ENCODE measurements at regions not wholly inside any gene's neighbourhood (a gene's known extent, or its start where the extent isn't known, plus 50 kb on each side); places are given as distances from the start of the nearest gene placed in this dataset.

DNA sequence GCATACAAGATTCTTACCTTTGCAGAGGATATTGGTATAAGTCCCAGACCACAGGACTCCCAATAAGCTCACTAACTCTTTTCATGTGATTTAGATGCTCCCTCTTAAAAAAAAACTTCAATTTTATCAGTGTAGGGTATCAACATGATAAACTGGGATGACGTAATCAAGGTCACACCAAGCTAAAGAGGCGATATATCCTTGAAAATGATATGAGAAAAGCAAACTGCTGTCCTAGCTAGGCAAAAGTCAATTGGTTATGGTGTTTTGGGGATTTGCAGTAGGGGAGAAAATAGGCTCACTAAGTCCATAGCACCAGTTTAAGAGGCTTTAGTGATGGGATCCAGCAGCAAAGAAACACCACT, 354.4 kb downstream of the DIRAS2 start:
- H2AFZ ChIP-seq (ENCODE audit: low read length), result no peak overlapping the region
- H3K79me2 ChIP-seq (ENCODE audit: insufficient read depth, low read length), result no peaks in the 10 kb centered on the region
- no peaks in the 10 kb centered on the region for H3K36me3 ChIP-seq (ENCODE audit: insufficient read depth, low read length)
- no peak for DNase-seq (ENCODE audit: insufficient read length, low spot score, missing footprints)
- no peak overlapping the region for H3K27ac ChIP-seq (ENCODE audit: low read depth, low read length)
- H3K4me1 ChIP-seq (ENCODE audit: insufficient read depth, low read length), result no peaks in the 10 kb centered on the region
- TF ChIP-seq, protein P1, sequence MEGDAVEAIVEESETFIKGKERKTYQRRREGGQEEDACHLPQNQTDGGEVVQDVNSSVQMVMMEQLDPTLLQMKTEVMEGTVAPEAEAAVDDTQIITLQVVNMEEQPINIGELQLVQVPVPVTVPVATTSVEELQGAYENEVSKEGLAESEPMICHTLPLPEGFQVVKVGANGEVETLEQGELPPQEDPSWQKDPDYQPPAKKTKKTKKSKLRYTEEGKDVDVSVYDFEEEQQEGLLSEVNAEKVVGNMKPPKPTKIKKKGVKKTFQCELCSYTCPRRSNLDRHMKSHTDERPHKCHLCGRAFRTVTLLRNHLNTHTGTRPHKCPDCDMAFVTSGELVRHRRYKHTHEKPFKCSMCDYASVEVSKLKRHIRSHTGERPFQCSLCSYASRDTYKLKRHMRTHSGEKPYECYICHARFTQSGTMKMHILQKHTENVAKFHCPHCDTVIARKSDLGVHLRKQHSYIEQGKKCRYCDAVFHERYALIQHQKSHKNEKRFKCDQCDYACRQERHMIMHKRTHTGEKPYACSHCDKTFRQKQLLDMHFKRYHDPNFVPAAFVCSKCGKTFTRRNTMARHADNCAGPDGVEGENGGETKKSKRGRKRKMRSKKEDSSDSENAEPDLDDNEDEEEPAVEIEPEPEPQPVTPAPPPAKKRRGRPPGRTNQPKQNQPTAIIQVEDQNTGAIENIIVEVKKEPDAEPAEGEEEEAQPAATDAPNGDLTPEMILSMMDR (IDR thresholded peaks at IDR 0.05; ENCODE audit: extremely low read depth, low read depth, low read length), result no peak
- no peaks in the 10 kb centered on the region for H3K9me3 ChIP-seq (ENCODE audit: low read depth, low read length)
- H4K20me1 ChIP-seq (ENCODE audit: insufficient read depth, low read length), result no peaks in the 10 kb centered on the region
- no peak overlapping the region for H3K4me2 ChIP-seq (ENCODE audit: insufficient read depth, low read length)
- H3K4me3 ChIP-seq (ENCODE audit: insufficient read depth, low read length), result no peak overlapping the region
- H3K27me3 ChIP-seq (ENCODE audit: insufficient read depth, low read length), result no peaks in the 10 kb centered on the region

DNA sequence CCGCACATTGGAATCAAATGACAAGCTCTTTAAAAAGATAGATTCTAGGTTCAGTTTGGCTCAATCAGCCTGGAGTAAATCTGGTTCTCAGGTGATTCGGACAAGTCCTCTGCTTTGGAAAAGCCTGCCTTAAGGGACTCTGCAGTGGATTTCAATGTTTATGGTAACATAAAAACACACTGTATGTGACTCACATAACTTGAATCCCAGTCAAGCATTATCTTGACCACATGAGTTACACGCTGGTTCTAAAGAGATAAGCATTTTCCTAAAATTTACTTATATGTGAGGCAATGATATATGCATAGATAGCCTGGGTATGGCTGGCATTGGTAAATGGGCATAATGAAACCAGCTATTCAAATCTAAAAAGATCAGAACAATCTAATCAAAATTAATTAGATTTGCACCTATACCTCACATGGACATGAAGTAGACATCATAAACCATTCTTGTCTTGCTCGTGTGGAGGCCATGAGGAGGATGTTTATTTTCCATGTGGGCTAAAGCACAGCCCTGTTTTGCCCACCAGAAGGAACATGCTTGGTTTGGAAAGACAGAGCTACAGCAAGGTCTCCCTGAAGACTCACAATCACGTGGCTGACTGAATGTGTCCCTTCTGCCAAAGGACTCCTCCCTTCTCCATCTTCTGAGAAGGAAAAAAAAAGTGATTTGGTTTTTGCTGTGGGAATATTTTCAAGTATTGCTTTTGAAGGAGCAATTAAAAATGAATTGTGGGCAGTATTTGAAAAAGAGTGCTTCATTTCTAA, 351.7 kb downstream of the DIRAS2 start:
- Histone ChIP-seq H3K36me3 (ENCODE audit: insufficient read depth, low read length) (no peaks in the 10 kb centered on the region), H3K4me3 (ENCODE audit: insufficient read depth, low read length) (no peak overlapping the region), H4K20me1 (ENCODE audit: insufficient read depth, low read length) (no peaks in the 10 kb centered on the region), H3K27me3 (ENCODE audit: insufficient read depth, low read length) (no peaks in the 10 kb centered on the region), H3K4me2 (ENCODE audit: insufficient read depth, low read length) (no peak overlapping the region), H2AFZ (ENCODE audit: low read length) (no peak overlapping the region), H3K79me2 (ENCODE audit: insufficient read depth, low read length) (no peaks in the 10 kb centered on the region), H3K4me1 (ENCODE audit: insufficient read depth, low read length) (no peaks in the 10 kb centered on the region), H3K27ac (ENCODE audit: low read depth, low read length) (no peak overlapping the region), H3K9me3 (ENCODE audit: low read depth, low read length) (no peaks in the 10 kb centered on the region)
- TF ChIP-seq, protein P1 (IDR thresholded peaks at IDR 0.05; ENCODE audit: extremely low read depth, low read depth, low read length), result no peak
- no peak for DNase-seq (ENCODE audit: insufficient read length, low spot score, missing footprints)

DNA sequence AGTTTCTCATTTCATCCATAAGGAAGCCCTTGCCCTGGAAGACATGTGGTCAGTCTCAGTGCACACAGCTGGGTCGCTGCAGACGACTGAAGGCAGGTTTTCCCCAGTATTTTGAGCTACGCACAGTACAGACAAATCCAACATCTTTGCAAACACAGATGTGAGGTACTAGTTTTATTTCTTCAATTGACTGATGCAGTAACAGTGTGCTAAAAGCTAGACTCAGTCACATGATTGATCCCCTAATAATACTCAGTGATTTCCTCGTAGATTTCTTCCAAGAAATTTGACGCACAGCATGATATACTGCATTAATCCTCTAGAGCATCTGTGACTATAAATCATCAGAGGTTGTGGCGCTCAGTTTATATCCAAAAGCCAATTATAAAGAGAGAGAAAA, 346.1 kb downstream of the DIRAS2 start:
- no peak for DNase-seq (ENCODE audit: insufficient read length, low spot score, missing footprints)
- Histone ChIP-seq H3K4me2 (ENCODE audit: insufficient read depth, low read length) (no peak overlapping the region), H4K20me1 (ENCODE audit: insufficient read depth, low read length) (no peaks in the 10 kb centered on the region), H3K9me3 (ENCODE audit: low read depth, low read length) (no peaks in the 10 kb centered on the region), H3K79me2 (ENCODE audit: insufficient read depth, low read length) (no peaks in the 10 kb centered on the region), H3K27ac (ENCODE audit: low read depth, low read length) (no peak overlapping the region), H3K4me1 (ENCODE audit: insufficient read depth, low read length) (no peaks in the 10 kb centered on the region), H3K4me3 (ENCODE audit: insufficient read depth, low read length) (no peak overlapping the region), H3K27me3 (ENCODE audit: insufficient read depth, low read length) (no peaks in the 10 kb centered on the region), H3K36me3 (ENCODE audit: insufficient read depth, low read length) (no peaks in the 10 kb centered on the region), H2AFZ (ENCODE audit: low read length) (no peak overlapping the region)
- TF ChIP-seq, protein P1 (IDR thresholded peaks at IDR 0.05; ENCODE audit: extremely low read depth, low read depth, low read length), result no peak

DNA sequence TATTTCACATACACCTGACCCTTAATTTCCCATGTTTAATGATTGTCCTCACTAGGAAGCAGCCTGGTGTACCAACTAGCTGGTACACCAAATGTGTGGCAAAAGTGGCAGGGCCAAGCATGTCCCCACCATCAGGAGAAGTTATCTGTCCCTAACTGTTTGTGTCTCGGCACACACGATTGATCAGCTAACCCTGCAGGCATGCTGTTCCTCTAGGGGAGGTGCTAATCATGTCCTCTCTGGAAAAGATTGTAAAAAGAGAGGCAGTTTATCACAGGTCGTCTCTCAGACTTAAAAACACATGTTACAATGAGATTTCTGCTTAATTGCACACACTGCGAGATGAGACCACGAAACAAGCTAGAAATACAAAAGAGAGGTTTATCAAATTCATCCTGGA, 342.7 kb downstream of the DIRAS2 start:
- H4K20me1 ChIP-seq (ENCODE audit: insufficient read depth, low read length), result no peaks in the 10 kb centered on the region
- no peak overlapping the region for H3K4me2 ChIP-seq (ENCODE audit: insufficient read depth, low read length)
- H3K9me3 ChIP-seq (ENCODE audit: low read depth, low read length), result no peaks in the 10 kb centered on the region
- no peak overlapping the region for H3K27ac ChIP-seq (ENCODE audit: low read depth, low read length)
- DNase-seq (ENCODE audit: insufficient read length, low spot score, missing footprints), result no peak
- H3K79me2 ChIP-seq (ENCODE audit: insufficient read depth, low read length), result no peaks in the 10 kb centered on the region
- H3K27me3 ChIP-seq (ENCODE audit: insufficient read depth, low read length), result no peaks in the 10 kb centered on the region
- no peak overlapping the region for H3K4me3 ChIP-seq (ENCODE audit: insufficient read depth, low read length)
- H3K36me3 ChIP-seq (ENCODE audit: insufficient read depth, low read length), result no peaks in the 10 kb centered on the region
- TF ChIP-seq, protein P1 (IDR thresholded peaks at IDR 0.05; ENCODE audit: extremely low read depth, low read depth, low read length), result no peak
- H2AFZ ChIP-seq (ENCODE audit: low read length), result no peak overlapping the region
- H3K4me1 ChIP-seq (ENCODE audit: insufficient read depth, low read length), result no peaks in the 10 kb centered on the region
